Lower leg skin (tissue), 4 donors: ENCODE measurements at regions not wholly inside any gene's neighbourhood (a gene's known extent, or its start where the extent isn't known, plus 50 kb on each side); places are given as distances from the start of the nearest gene placed in this dataset.
"Not testable (repeated sequence)": the region's sequence is repeated elsewhere in the genome, so short reads cannot be mapped to it uniquely, and the experiment has no call there.

Experiments used
- DNase-seq, 2 donors: peaks; one replicate each; pipeline ENCODE4 v3.0.0-alpha.2; 2019; ENCODE audit warnings: low spot score in 2 of 2
- H3K4me3 ChIP-seq: fragments of 200-600 bp; sonication (generic); 2 replicates; pipeline ENCODE4 v1.5.1; 2017; ENCODE audit warnings: mild to moderate bottlenecking, low read depth; ENCODE audit not compliant: poor library complexity, severe bottlenecking
- CTCF ChIP-seq, 3 donors: fragments of 450-650 bp; IDR thresholded peaks; one replicate each; pipeline ENCODE4 v1.5.1; 2016; ENCODE audit warnings: antibody characterized with exemption in 3 of 3, mild to moderate bottlenecking in 3 of 3, moderate library complexity in 2 of 3
- POLR2A ChIP-seq, 2 donors: fragments of 450-650 bp; IDR thresholded peaks; one replicate each; pipeline ENCODE4 v1.6.1; 2016 to 2017; ENCODE audit warnings: antibody characterized with exemption in 2 of 2, mild to moderate bottlenecking in 1 of 2, moderate library complexity in 1 of 2
- WGBS, 2 donors: methylation state at CpG; one replicate each; pipeline ENCODE4 v1.1.5; 2018; 5-methylcytosine and 5-hydroxymethylcytosine counted together
- intact Hi-C: fragments of 100-400 bp; cut with DNase I; formaldehyde crosslinking; loops from one replicate; pipeline ENCODE4 v1.15.0; 2023; ENCODE audit warnings: low total_unique reads

DNA sequence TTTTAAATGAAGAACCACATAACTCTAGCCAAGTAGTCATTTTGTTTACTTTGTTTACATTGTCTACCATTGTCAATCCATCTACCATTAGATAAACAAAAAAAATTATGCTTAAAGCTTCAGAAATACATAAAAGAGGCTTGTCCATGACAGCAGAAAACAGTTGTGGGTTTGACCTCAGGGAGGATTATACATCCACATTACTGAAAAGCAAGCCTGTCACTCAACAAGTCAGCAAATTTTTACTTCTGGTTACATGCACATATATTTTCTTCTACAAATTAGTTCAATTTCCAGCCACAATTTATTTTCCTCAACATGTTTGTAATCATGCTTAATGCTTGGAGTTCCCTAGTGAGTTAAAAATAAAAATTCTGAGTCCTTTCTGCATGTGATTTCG lies 713.3 kb downstream of the COL12A1 start:
- intact Hi-C loops, result no loop called here
- no peak for TF ChIP-seq CTCF (IDR thresholded peaks at IDR 0.05)
- no peak for TF ChIP-seq POLR2A (IDR thresholded peaks at IDR 0.05)
- H3K4me3 ChIP-seq, result no peak overlapping the region
- no peak for DNase-seq
- 41 to 42% methylated on average over 1 of the region's 1 CpG for WGBS, 2 donors

DNA sequence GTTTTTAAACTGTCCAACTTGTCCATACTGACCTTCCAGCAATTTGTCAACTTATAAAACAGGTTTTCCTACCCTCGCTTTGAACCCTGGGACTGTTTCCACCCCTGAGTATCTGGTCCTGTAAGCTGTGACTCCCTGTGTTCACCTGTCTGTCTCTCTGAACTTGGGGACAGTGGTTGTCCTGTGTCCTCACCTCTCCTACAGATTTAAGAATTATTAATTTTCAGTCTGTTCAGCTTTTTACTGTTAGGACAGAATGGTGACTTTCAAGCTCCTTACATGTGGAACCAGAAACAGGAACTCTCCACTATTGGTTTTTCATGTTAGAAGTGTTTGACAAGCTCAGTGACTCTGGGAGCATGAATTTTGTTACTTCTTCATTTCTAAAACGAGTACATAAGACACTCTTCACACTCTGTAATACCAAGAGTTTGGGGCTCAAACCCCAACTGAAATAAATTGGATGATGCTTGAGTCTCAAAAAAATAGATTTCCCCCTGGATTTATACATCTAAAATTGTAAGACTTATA lies 713.9 kb downstream of the COL12A1 start:
- intact Hi-C loops, result no loop called here

DNA sequence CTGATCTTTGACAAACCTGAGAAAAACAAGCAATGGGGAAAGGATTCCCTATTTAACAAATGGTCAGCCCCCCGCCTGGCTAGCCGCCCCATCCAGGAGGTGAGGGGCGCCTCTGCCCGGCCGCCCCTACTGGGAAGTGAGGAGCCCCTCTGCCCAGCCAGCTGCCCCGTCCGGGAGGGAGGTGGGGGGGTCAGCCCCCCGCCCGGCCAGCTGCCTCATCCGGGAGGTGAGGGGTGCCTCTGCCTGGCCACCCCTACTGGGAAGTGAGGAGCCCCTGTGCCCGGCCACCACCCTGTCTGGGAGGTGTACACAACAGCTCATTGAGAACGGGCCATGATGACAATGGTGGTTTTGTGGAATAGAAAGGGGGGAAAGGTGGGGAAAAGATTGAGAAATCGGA lies 717.1 kb downstream of the COL12A1 start:
- intact Hi-C loops, H3K4me3 ChIP-seq, DNase-seq: not testable (repeated sequence)
- WGBS, 2 donors, result 91 to 93% methylated on average over 13 of the region's 13 CpGs

More for the DNA sequence above, 713.9 kb downstream of the COL12A1 start:
- H3K4me3 ChIP-seq, result no peak overlapping the region
- TF ChIP-seq POLR2A (IDR thresholded peaks at IDR 0.05) (no peak), CTCF (IDR thresholded peaks at IDR 0.05) (no peak)
- 59 to 69% methylated on average over 2 of the region's 2 CpGs for WGBS, 2 donors
- no peak for DNase-seq

DNA sequence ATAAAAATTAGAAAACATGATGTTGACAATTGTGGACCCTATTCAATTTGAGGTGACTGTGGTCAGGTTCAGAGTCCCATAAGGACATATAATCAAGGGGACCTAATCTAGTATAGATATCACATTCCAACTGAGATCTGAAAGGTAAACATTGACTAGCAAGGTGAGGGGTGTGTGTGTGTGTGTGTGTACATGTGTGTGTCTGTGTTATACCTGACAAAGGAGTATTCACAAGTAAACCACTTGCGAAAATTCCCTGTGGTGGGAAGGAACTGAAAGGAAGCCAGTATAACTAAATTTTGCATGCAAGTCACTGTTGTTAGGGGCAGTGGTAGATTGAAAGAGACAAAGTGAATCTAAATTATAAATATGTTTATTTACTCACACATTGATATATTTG lies 723.7 kb downstream of the COL12A1 start:
- no peak for TF ChIP-seq CTCF (IDR thresholded peaks at IDR 0.05)
- no peak for TF ChIP-seq POLR2A (IDR thresholded peaks at IDR 0.05)
- WGBS, 2 donors, result 77 to 90% methylated on average over 1 of the region's 1 CpG
- intact Hi-C loops, result no loop called here
- DNase-seq, result no peak
- no peak overlapping the region for H3K4me3 ChIP-seq

DNA sequence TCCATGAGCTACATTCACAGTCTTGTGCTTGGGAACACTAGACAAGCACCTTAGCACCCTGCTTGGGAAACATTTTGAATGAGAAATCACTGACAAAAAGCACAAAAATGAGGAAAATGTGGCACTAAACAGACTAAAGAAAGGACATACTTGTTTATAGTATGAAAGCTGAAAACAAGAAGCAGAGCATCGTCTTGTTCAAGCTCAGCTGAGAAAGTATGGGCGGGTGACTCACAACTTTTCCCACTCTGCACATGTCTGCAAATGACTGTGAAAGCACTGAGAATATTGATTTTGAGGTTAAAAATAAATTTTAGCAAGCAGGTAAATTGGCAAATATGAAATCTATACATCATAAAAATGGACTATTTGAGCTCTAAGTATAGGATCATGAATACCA lies 725.3 kb downstream of the COL12A1 start:
- intact Hi-C loops, result no loop called here
- no peak for DNase-seq
- WGBS, 2 donors, result 82 to 85% methylated on average over 2 of the region's 2 CpGs
- no peak overlapping the region for H3K4me3 ChIP-seq
- TF ChIP-seq CTCF (IDR thresholded peaks at IDR 0.05), result no peak
- no peak for TF ChIP-seq POLR2A (IDR thresholded peaks at IDR 0.05)

DNA sequence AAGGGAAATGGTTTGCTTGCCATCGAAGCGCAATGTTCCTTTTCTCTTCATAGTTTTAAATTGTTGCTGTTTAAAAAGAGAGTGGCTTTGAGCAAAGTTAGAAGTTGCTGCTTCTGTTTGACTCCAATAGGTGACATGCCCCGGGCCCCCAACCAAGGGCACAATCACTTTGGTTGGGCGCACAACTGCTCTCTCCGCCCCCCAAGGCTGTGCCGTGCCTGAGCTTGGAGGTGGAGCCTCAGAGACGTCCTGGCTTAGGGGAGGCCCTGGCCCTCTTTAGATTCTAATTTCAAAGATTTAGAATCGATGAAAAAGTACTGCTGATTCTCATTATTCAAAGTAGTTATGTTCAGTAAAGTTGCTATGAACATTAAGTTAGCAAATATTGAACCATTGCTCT lies 725.9 kb downstream of the COL12A1 start:
- intact Hi-C loops, result no loop called here
- no peak overlapping the region for H3K4me3 ChIP-seq
- no peak for DNase-seq
- no peak for TF ChIP-seq CTCF (IDR thresholded peaks at IDR 0.05)
- no peak for TF ChIP-seq POLR2A (IDR thresholded peaks at IDR 0.05)
- WGBS, 2 donors, result 80 to 81% methylated on average over 8 of the region's 8 CpGs
